DND-41 (cell line): ENCODE measurements at regions not wholly inside any gene's neighbourhood (a gene's known extent, or its start where the extent isn't known, plus 50 kb on each side); places are given as distances from the start of the nearest gene placed in this dataset.

Experiments used
- ATAC-seq: fragments of 200-7000 bp; cut with Tn5 transposase; 3 replicates; pipeline ENCODE4 v1.9.1; 2021; ENCODE audit warnings: low read depth; ENCODE audit not compliant: insufficient read depth
- DNase-seq: peaks from one replicate; pipeline ENCODE4 v3.0.0-alpha.2; 2020
- H2AFZ ChIP-seq: 2 replicates; pipeline ENCODE4 v1.6.0; 2012; ENCODE audit warnings: low read depth, low read length
- H3K27ac ChIP-seq: 2 replicates; pipeline ENCODE4 v1.5.1; 2012; ENCODE audit warnings: low read length, inconsistent platforms
- H3K27me3 ChIP-seq: fragments of 200-600 bp; sonication (generic); 2 replicates; pipeline ENCODE4 v1.6.0; 2012; ENCODE audit warnings: low read length, mild to moderate bottlenecking, inconsistent platforms; ENCODE audit not compliant: insufficient read depth, poor library complexity
- H3K36me3 ChIP-seq: 2 replicates; pipeline ENCODE4 v1.5.1; 2012; ENCODE audit warnings: low read length, inconsistent platforms; ENCODE audit not compliant: insufficient read depth
- H3K4me1 ChIP-seq: 2 replicates; pipeline ENCODE4 v1.5.1; 2012; ENCODE audit warnings: mild to moderate bottlenecking, low read length; ENCODE audit not compliant: insufficient read depth
- H3K4me2 ChIP-seq: 2 replicates; pipeline ENCODE4 v1.6.0; 2012; ENCODE audit warnings: mild to moderate bottlenecking, moderate library complexity, low read length, inconsistent platforms; ENCODE audit not compliant: insufficient read depth
- H3K4me3 ChIP-seq, 2 experiments: fragments of 200-600 bp in 1 of 2; shearing (Covaris generic) in 1 of 2; 2 replicates each; pipeline ENCODE4 v1.5.1; 2012 to 2016; ENCODE audit warnings: inconsistent platforms in 2 of 2, low read length in 2 of 2, mild to moderate bottlenecking in 2 of 2, low read depth in 1 of 2, moderate library complexity in 1 of 2
- H3K79me2 ChIP-seq: 2 replicates; pipeline ENCODE4 v1.6.0; 2012; ENCODE audit warnings: low read length, inconsistent platforms; ENCODE audit not compliant: insufficient read depth
- H3K9ac ChIP-seq: 2 replicates; pipeline ENCODE4 v1.6.0; 2012; ENCODE audit warnings: low read depth, mild to moderate bottlenecking, inconsistent platforms, low read length, moderate library complexity
- H3K9me3 ChIP-seq: 2 replicates; pipeline ENCODE4 v1.5.1; 2012; ENCODE audit warnings: low read length, moderate library complexity, mild to moderate bottlenecking, inconsistent platforms; ENCODE audit not compliant: insufficient read depth, severe bottlenecking
- H4K20me1 ChIP-seq: 2 replicates; pipeline ENCODE4 v1.6.0; 2012; ENCODE audit warnings: low read length; ENCODE audit not compliant: insufficient read depth
- CTCF ChIP-seq: IDR thresholded peaks from 2 replicates; pipeline ENCODE4 v1.5.1; 2012; ENCODE audit warnings: borderline replicate concordance, low read length, moderate library complexity, mild to moderate bottlenecking; ENCODE audit not compliant: poor library complexity, severe bottlenecking; ENCODE audit errors: extremely low read depth
- EZH2 ChIP-seq: IDR thresholded peaks from 3 replicates; pipeline ENCODE4 v1.6.1; 2012; ENCODE audit warnings: borderline replicate concordance, low read depth, mild to moderate bottlenecking, moderate library complexity, low read length, inconsistent platforms; ENCODE audit not compliant: severe bottlenecking

- H3K36me3 ChIP-seq, result no peaks in the 10 kb centered on the region
- no peak for ATAC-seq
- no peaks in the 10 kb centered on the region for H3K4me1 ChIP-seq
- H3K4me3 ChIP-seq, result no peak overlapping the region
- DNase-seq, result no peak
- H3K79me2 ChIP-seq, result no peaks in the 10 kb centered on the region
- H3K9me3 ChIP-seq, result no peaks in the 10 kb centered on the region
- H3K27me3 ChIP-seq, result no peaks in the 10 kb centered on the region
- H3K4me2 ChIP-seq, result no peak overlapping the region
- no peak overlapping the region for H3K27ac ChIP-seq
- no peak overlapping the region for H2AFZ ChIP-seq
- H3K9ac ChIP-seq, result no peak overlapping the region
- no peak for TF ChIP-seq EZH2
- H4K20me1 ChIP-seq, result no peaks in the 10 kb centered on the region
These were observed 329.5 kb downstream of the GRIA2 start for GRCh38 chr4:157550028-157550427.

GRCh38 chr4:157527954-157528353 lies 307.4 kb downstream of the GRIA2 start:
- Histone ChIP-seq H3K27ac (no peak overlapping the region), H4K20me1 (no peaks in the 10 kb centered on the region), H3K4me1 (no peaks in the 10 kb centered on the region), H3K9me3 (peaks cover 14% of the 10 kb centered on the region), H3K4me3 (no peak overlapping the region), H3K36me3 (no peaks in the 10 kb centered on the region), H3K4me2 (no peak overlapping the region), H3K79me2 (no peaks in the 10 kb centered on the region), H3K27me3 (no peaks in the 10 kb centered on the region), H3K9ac (no peak overlapping the region), H2AFZ (no peak overlapping the region)
- TF ChIP-seq CTCF, result no peak
- no peak for TF ChIP-seq EZH2
- ATAC-seq (no peak), DNase-seq (no peak)

- Histone ChIP-seq H3K79me2 (no peaks in the 10 kb centered on the region), H3K9me3 (peaks cover 3% of the 10 kb centered on the region), H2AFZ (no peak overlapping the region), H3K4me3 (no peak overlapping the region), H3K27me3 (no peaks in the 10 kb centered on the region), H3K27ac (no peak overlapping the region), H3K36me3 (no peaks in the 10 kb centered on the region), H4K20me1 (no peaks in the 10 kb centered on the region), H3K4me1 (no peaks in the 10 kb centered on the region), H3K9ac (no peak overlapping the region), H3K4me2 (no peak overlapping the region)
- TF ChIP-seq CTCF, result no peak
- no peak for TF ChIP-seq EZH2
- DNase-seq (no peak), ATAC-seq (no peak)
These were observed 301.4 kb downstream of the GRIA2 start for GRCh38 chr4:157521906-157522305.

GRCh38 chr4:157514711-157515110 lies 294.2 kb downstream of the GRIA2 start:
- no peak for TF ChIP-seq EZH2
- TF ChIP-seq CTCF, result no peak
- H3K9ac ChIP-seq, result no peak overlapping the region
- H3K9me3 ChIP-seq, result peaks cover 4% of the 10 kb centered on the region
- no peak overlapping the region for H3K27ac ChIP-seq
- H3K4me3 ChIP-seq, result no peak overlapping the region
- no peak overlapping the region for H2AFZ ChIP-seq
- H3K79me2 ChIP-seq, result no peaks in the 10 kb centered on the region
- no peaks in the 10 kb centered on the region for H3K27me3 ChIP-seq
- ATAC-seq (no peak), DNase-seq (no peak)
- H4K20me1 ChIP-seq, result no peaks in the 10 kb centered on the region
- no peak overlapping the region for H3K4me2 ChIP-seq
- no peaks in the 10 kb centered on the region for H3K36me3 ChIP-seq
- H3K4me1 ChIP-seq, result no peaks in the 10 kb centered on the region
